Fibroblast of lung (primary cell): ENCODE measurements at regions not wholly inside any gene's neighbourhood (a gene's known extent, or its start where the extent isn't known, plus 50 kb on each side); places are given as distances from the start of the nearest gene placed in this dataset.

ENCODE experiments used
- DNase-seq, 2 donors: peaks; one replicate each; pipeline versions ENCODE4 v3.0.0 to v3.0.0-alpha.2; 2010; ENCODE audit warnings: low read depth in 2 of 2
- H2AFZ ChIP-seq: 2 replicates; pipeline ENCODE4 v1.5.1; 2012; ENCODE audit warnings: low read length, control low read depth, inconsistent platforms
- H3K27ac ChIP-seq: 2 replicates; pipeline ENCODE4 v1.5.1; 2011; ENCODE audit warnings: low read length, control low read depth; ENCODE audit not compliant: insufficient read depth
- H3K27me3 ChIP-seq: 2 replicates; pipeline ENCODE4 v1.5.1; 2011; ENCODE audit warnings: mild to moderate bottlenecking, low read length; ENCODE audit not compliant: control insufficient read depth, insufficient read depth
- H3K36me3 ChIP-seq: 2 replicates; pipeline ENCODE4 v1.5.1; 2011; ENCODE audit warnings: low read length; ENCODE audit not compliant: control insufficient read depth, insufficient read depth
- H3K4me1 ChIP-seq: 2 replicates; pipeline ENCODE4 v1.5.1; 2011; ENCODE audit warnings: low read length; ENCODE audit not compliant: control insufficient read depth, insufficient read depth; ENCODE audit errors: extremely low read depth
- H3K4me2 ChIP-seq: 2 replicates; pipeline ENCODE4 v1.5.1; 2011; ENCODE audit warnings: low read length, control low read depth; ENCODE audit not compliant: insufficient read depth; ENCODE audit errors: extremely low read depth
- H3K4me3 ChIP-seq, 4 experiments: fragments of 200-600 bp in 1 of 4; sonication (generic) in 1 of 4; replicated peaks in 1 of 4; 2 replicates each; pipeline ENCODE4 v1.5.1; 2011 to 2016; ENCODE audit warnings: low read length in 4 of 4, low read depth in 3 of 4, mild to moderate bottlenecking in 3 of 4, control low read depth in 2 of 4, inconsistent platforms in 1 of 4, mixed read lengths in 1 of 4; ENCODE audit not compliant: insufficient read depth in 1 of 4; ENCODE audit errors: control extremely low read depth in 1 of 4
- H3K79me2 ChIP-seq: 2 replicates; pipeline ENCODE4 v1.5.1; 2012; ENCODE audit warnings: mild to moderate bottlenecking, low read length, inconsistent platforms; ENCODE audit not compliant: control insufficient read depth, insufficient read depth
- H3K9ac ChIP-seq: 2 replicates; pipeline ENCODE4 v1.5.1; 2011; ENCODE audit warnings: mild to moderate bottlenecking, low read length, control low read depth; ENCODE audit not compliant: insufficient read depth
- H3K9me3 ChIP-seq: 2 replicates; pipeline ENCODE4 v1.5.1; 2012; ENCODE audit warnings: low read depth, low read length; ENCODE audit not compliant: control insufficient read depth, insufficient read depth
- H4K20me1 ChIP-seq: 2 replicates; pipeline ENCODE4 v1.5.1; 2011; ENCODE audit warnings: low read length; ENCODE audit not compliant: control insufficient read depth, insufficient read depth; ENCODE audit errors: extremely low read depth
- CTCF ChIP-seq, 2 donors: IDR thresholded peaks in 1 of 2; conservative IDR thresholded peaks in 1 of 2; 1 replicate in 1 of 2; 2 replicates in 1 of 2; pipeline ENCODE4 v1.5.1; 2011 to 2012; ENCODE audit warnings: low read length in 2 of 2, control low read depth in 1 of 2, inconsistent platforms in 1 of 2, low read depth in 1 of 2, mild to moderate bottlenecking in 1 of 2
- EZH2 ChIP-seq: IDR thresholded peaks from 2 replicates; pipeline ENCODE4 v1.5.1; 2012; ENCODE audit warnings: low read length, control low read depth, mild to moderate bottlenecking; ENCODE audit errors: missing control alignments

- no peaks in the 10 kb centered on the region for H3K79me2 ChIP-seq
- TF ChIP-seq CTCF (conservative IDR thresholded peaks at IDR 0.05 in 1 of 2, IDR thresholded peaks at IDR 0.05 in 1 of 2; ENCODE audit: low read depth in 1 of 2, low read length in 2 of 2) (no peak), EZH2 (no peak)
Observed at GRCh38 chr9:119986713-119987112, 593.3 kb downstream of the CDK5RAP2 start.

GRCh38 chr9:119986205-119986604 is 593.8 kb downstream of the CDK5RAP2 start:
- no peak overlapping the region for H2AFZ ChIP-seq
- no peak overlapping the region for H3K4me3 ChIP-seq
- no peak overlapping the region for H3K4me2 ChIP-seq
- H3K79me2 ChIP-seq = no peaks in the 10 kb centered on the region
- no peaks in the 10 kb centered on the region for H4K20me1 ChIP-seq
- no peak for TF ChIP-seq CTCF (conservative IDR thresholded peaks at IDR 0.05 in 1 of 2, IDR thresholded peaks at IDR 0.05 in 1 of 2; ENCODE audit: low read depth in 1 of 2, low read length in 2 of 2)
- no peak for TF ChIP-seq EZH2
- no peaks in the 10 kb centered on the region for H3K36me3 ChIP-seq
- no peaks in the 10 kb centered on the region for H3K4me1 ChIP-seq
- no peaks in the 10 kb centered on the region for H3K9me3 ChIP-seq
- no peak for DNase-seq
- no peak overlapping the region for H3K9ac ChIP-seq
- H3K27me3 ChIP-seq = no peaks in the 10 kb centered on the region
- no peak overlapping the region for H3K27ac ChIP-seq

More at GRCh38 chr9:119986713-119987112, 593.3 kb downstream of the CDK5RAP2 start:
- H3K27ac ChIP-seq = no peak overlapping the region
- no peak overlapping the region for H2AFZ ChIP-seq
- H3K36me3 ChIP-seq = no peaks in the 10 kb centered on the region
- no peaks in the 10 kb centered on the region for H3K9me3 ChIP-seq
- H3K27me3 ChIP-seq = no peaks in the 10 kb centered on the region
- H4K20me1 ChIP-seq = no peaks in the 10 kb centered on the region
- no peaks in the 10 kb centered on the region for H3K4me1 ChIP-seq
- no peak overlapping the region for H3K4me3 ChIP-seq
- no peak overlapping the region for H3K9ac ChIP-seq
- H3K4me2 ChIP-seq = no peak overlapping the region
- no peak for DNase-seq

GRCh38 chr9:119974026-119974425 is 604.8 kb upstream of the BRINP1 start:
- Histone ChIP-seq H3K27me3 (no peaks in the 10 kb centered on the region), H3K79me2 (no peaks in the 10 kb centered on the region), H3K4me2 (no peak overlapping the region), H3K27ac (no peak overlapping the region), H3K9me3 (no peaks in the 10 kb centered on the region), H4K20me1 (no peaks in the 10 kb centered on the region), H2AFZ (no peak overlapping the region), H3K4me3 (no peak overlapping the region), H3K36me3 (no peaks in the 10 kb centered on the region), H3K9ac (no peak overlapping the region), H3K4me1 (no peaks in the 10 kb centered on the region)
- peak in 1 of 2 donors; percentile 36 for DNase-seq
- TF ChIP-seq EZH2 = no peak
- TF ChIP-seq CTCF (conservative IDR thresholded peaks at IDR 0.05 in 1 of 2, IDR thresholded peaks at IDR 0.05 in 1 of 2; ENCODE audit: low read depth in 1 of 2, low read length in 2 of 2) = no peak
